ENCODE measurements at regions not wholly inside any gene's neighbourhood (a gene's known extent, or its start where the extent isn't known, plus 50 kb on each side); places are given as distances from the start of the nearest gene placed in this dataset.
"Not testable (repeated sequence)": the region's sequence is repeated elsewhere in the genome, so short reads cannot be mapped to it uniquely, and the experiment has no call there.

- in situ Hi-C loops (cut with HindIII; ENCODE audit: low sequenced_read_pairs): no loop called here
These were observed 342.4 kb downstream of the INSIG2 start for GRCh38 chr2:118430510-118431164.

DNA sequence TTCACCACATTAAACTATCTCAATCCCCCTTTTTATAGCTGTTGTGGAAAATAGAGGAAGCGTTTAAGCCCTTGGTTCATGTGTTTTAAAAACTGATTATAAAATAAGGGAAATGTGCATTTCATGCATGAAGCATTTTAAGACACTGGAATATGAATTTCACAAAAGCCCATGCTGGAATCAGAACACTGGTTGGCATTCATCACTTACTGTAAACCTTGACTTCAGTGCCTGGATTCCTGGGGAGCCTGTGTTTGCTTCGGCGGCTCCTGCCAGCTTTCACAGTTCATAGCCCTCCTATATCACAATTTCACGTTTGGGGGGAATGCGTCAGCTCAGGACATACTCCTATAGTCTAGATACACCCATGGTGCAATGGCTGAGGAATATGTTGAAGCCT is 336.9 kb downstream of the INSIG2 start:
- in situ Hi-C loops (cut with HindIII; ENCODE audit: low sequenced_read_pairs): no loop called here

DNA sequence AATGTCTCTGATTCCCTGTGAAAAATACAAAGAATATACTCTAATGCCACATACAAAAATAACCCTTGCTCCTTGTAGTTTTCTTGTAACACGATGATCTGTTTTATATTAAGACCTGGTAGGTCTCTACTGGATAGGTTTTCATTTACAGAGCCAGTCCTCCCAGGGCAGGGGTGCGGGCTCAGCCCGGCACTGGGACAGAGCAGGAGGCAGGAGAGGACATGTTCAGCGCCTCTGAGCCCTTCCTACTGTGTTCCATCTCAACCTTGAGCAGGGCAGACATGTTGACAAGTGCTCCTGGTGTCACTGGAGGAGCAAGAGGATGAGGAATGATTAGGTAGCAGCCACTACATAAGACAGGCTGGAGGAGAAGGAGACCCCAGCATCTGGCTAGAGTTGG is 335.5 kb downstream of the INSIG2 start:
- in situ Hi-C loops (cut with HindIII; ENCODE audit: low sequenced_read_pairs): no loop called here

- in situ Hi-C loops (cut with HindIII; ENCODE audit: low sequenced_read_pairs): no loop called here
These were observed 333.4 kb downstream of the INSIG2 start for GRCh38 chr2:118421648-118422047.

- in situ Hi-C loops (cut with HindIII; ENCODE audit: low sequenced_read_pairs): no loop called here
These were observed 329.3 kb downstream of the INSIG2 start for GRCh38 chr2:118417406-118418120.

DNA sequence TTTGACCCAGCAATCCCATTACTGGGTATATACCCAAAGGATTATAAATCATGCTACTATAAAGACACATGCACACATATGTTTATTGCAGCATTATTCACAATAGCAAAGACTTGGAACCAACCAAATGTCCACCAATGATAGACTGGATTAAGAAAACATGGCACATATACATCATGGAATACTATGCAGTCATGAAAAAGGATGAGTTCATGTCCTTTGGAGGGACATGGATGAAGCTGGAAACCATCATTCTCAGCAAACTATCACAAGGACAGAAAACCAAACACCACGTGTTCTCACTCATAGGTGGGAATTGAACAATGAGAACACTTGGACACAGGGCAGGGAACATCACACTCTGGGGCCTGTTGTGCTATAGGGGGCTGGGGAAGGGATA is 326.9 kb downstream of the INSIG2 start:
- in situ Hi-C loops (cut with HindIII; ENCODE audit: low sequenced_read_pairs): not testable (repeated sequence)

DNA sequence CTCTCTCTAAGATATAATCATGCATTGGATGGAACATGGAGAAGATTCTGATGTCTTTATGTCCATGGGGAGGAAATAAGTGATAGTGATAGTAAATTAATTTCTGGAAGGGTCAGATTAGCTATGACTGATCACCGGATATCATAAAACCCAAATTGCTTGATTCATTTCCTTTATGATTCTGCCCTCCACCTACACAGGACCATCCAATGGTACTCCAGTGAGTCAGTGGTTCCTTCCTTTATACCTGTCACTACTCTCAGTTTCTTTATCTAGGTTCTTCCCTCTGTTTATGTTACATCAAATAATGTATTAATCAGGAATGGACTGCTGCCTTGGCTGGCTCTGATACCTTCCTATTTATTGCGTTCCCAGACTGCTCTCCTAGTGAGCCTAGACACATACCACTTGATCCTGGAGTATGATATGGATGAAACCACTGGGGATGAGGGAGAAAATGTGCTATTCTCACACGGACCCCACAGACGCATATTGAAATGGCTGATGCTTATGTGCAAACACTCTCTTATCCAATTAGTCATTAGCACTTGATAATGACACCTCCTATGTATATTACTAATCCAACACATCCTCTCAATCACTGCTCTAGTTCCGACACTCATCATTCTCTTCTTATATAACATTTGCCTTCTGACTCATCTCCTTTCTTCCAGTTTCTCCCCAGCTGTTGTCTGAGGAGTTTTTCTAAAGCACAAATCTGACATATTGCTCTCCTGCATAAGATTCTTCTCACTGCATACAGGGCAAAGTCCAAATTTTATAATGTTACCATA is 315.6 kb downstream of the INSIG2 start:
- in situ Hi-C loops (cut with HindIII; ENCODE audit: low sequenced_read_pairs): no loop called here

GRCh38 chr2:118388771-118389170 is 300.5 kb downstream of the INSIG2 start:
- in situ Hi-C loops (cut with HindIII; ENCODE audit: low sequenced_read_pairs): no loop called here

- in situ Hi-C loops (cut with HindIII; ENCODE audit: low sequenced_read_pairs): no loop called here
These were observed 299.2 kb downstream of the INSIG2 start for GRCh38 chr2:118387509-118387908.

GRCh38 chr2:118386641-118387302 is 298.5 kb downstream of the INSIG2 start:
- in situ Hi-C loops (cut with HindIII; ENCODE audit: low sequenced_read_pairs): no loop called here

GRCh38 chr2:118380915-118381653 is 292.8 kb downstream of the INSIG2 start:
- in situ Hi-C loops (cut with HindIII; ENCODE audit: low sequenced_read_pairs): no loop called here

- in situ Hi-C loops (cut with HindIII; ENCODE audit: low sequenced_read_pairs): no loop called here
These were observed 287.7 kb downstream of the INSIG2 start for GRCh38 chr2:118375907-118376485.

GRCh38 chr2:118374974-118375755 is 286.9 kb downstream of the INSIG2 start:
- in situ Hi-C loops (cut with HindIII; ENCODE audit: low sequenced_read_pairs): no loop called here

DNA sequence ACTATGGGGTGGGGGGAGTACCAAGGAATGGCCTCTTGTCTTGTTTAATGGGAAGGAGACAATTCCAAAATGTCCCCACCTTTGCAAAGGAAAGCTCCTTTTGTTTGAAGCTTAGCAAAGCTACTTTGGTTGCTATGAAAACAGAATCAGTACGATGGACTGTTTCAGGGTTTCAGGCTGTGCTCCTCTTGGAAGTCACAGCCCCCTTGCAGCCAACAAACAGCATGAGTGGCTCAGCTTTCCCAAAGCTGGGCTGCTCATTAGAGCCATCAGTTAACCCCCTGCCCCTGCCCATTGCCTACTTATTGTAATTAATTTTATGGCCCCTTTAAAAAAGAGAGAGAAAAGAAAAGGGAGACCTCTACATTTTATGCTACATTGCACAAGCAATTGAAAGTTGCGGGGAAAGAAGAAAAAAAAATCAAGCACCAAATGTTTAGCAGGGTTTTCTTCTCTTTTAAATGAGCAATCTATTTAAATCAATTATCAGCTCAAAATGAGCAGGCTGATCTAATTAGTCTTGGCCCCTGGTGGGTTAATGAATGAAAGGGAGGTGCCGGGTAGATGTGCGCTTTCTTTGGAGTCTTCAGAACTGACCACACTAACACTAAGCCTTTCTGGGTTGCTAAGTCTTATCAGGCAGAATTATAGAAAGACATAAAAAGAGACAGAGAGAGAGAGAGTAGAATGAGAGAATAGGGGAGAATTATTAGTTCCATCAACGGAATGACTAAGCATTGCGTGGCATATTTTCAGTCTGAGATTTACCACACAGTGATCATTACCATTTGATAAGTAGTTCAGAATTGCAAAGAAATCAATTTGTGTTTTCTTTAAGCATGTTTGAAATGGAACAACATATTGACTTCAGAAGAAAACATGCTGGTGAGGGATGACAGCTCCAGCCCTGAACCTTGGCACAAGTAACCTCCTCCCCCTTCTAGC is 284.9 kb downstream of the INSIG2 start:
- in situ Hi-C loops (cut with HindIII; ENCODE audit: low sequenced_read_pairs): no loop called here

DNA sequence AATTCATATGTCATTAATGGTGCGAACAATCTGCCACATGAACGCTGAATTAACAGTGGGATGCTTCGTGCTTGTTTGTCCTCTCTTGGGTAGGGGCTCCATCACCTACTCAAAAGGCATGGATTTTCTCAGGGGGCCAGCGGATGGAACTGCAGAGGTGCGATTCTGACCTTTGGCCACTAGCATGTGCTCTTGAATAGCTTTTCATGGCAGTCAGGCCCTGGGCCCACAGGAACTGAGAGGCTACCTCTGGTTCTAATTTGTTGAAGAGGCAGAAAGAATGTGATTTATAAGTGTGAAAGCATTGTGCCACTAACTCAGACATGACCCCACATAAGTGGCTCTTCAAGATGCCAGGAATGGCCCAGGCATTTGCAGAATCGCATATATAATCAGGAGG is 283.2 kb downstream of the INSIG2 start:
- in situ Hi-C loops (cut with HindIII; ENCODE audit: low sequenced_read_pairs): no loop called here

DNA sequence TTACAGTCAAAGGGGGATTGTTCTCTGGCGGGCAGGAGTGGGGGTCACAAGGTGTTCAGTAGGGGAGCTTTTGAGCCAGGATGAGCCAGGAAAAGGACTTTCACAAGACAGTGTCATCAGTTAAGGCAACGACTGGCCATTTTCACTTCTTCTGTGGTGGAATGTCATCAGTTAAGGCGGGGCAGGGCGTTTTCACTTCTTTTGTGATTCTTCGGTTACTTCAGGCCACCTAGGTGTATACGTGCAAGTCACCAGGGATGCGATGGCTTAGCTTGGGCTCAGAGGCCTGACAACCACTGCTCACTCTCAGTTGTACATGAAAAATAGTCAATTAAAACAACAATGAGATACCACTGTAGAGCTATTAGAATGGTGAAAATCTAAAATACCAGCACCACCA is 281.2 kb downstream of the INSIG2 start:
- in situ Hi-C loops (cut with HindIII; ENCODE audit: low sequenced_read_pairs): not testable (repeated sequence)

- in situ Hi-C loops (cut with HindIII; ENCODE audit: low sequenced_read_pairs): no loop called here
These were observed 275.3 kb downstream of the INSIG2 start for GRCh38 chr2:118363604-118364003.

GRCh38 chr2:118356051-118356450 is 267.8 kb downstream of the INSIG2 start:
- in situ Hi-C loops (cut with HindIII; ENCODE audit: low sequenced_read_pairs): no loop called here

Measured in DLD1 (cell line).